ENCODE measurements at regions not wholly inside any gene's neighbourhood (a gene's known extent, or its start where the extent isn't known, plus 50 kb on each side); places are given as distances from the start of the nearest gene placed in this dataset.

GRCh38 chr10:78981257-78981969 lies 87.4 kb upstream of the ZMIZ1 start:
- TF ChIP-seq CTCF (IDR thresholded peaks at IDR 0.05) = no peak
- no peak for TF ChIP-seq POLR2A (IDR thresholded peaks at IDR 0.05)
